RWPE2 (cell line): ENCODE measurements at regions not wholly inside any gene's neighbourhood (a gene's known extent, or its start where the extent isn't known, plus 50 kb on each side); places are given as distances from the start of the nearest gene placed in this dataset.

Experiments
- ATAC-seq: fragments of 200-7000 bp; cut with Tn5 transposase; 3 replicates; pipeline ENCODE4 v1.9.1; 2021; ENCODE audit warnings: low read depth
- DNase-seq: peaks from one replicate; pipeline ENCODE4 v3.0.0-alpha.2; 2020; ENCODE audit warnings: low spot score
- H3K27ac ChIP-seq: fragments of 450-650 bp; 2 replicates; pipeline ENCODE4 v1.5.1; 2017; ENCODE audit warnings: mild to moderate bottlenecking; ENCODE audit not compliant: poor library complexity, severe bottlenecking
- H3K27me3 ChIP-seq: fragments of 250-450 bp; sonication (Bioruptor Pico); 2 replicates; pipeline ENCODE4 v1.5.1; 2021; ENCODE audit warnings: mild to moderate bottlenecking, moderate library complexity; ENCODE audit not compliant: insufficient read depth, poor library complexity, severe bottlenecking
- H3K36me3 ChIP-seq: fragments of 250-450 bp; sonication (Bioruptor Pico); 2 replicates; pipeline ENCODE4 v1.5.1; 2020; ENCODE audit warnings: low read depth, mild to moderate bottlenecking, moderate library complexity
- H3K4me1 ChIP-seq: fragments of 250-450 bp; sonication (Bioruptor Pico); 2 replicates; pipeline ENCODE4 v1.5.1; 2021; ENCODE audit warnings: mild to moderate bottlenecking, moderate library complexity; ENCODE audit not compliant: insufficient read depth, poor library complexity, severe bottlenecking
- H3K4me3 ChIP-seq: fragments of 250-450 bp; sonication (Bioruptor Pico); 2 replicates; pipeline ENCODE4 v1.5.1; 2021; ENCODE audit warnings: mild to moderate bottlenecking, moderate library complexity; ENCODE audit not compliant: severe bottlenecking
- H3K9me3 ChIP-seq: fragments of 250-450 bp; sonication (Bioruptor Pico); 2 replicates; pipeline ENCODE4 v1.5.1; 2021; ENCODE audit warnings: mild to moderate bottlenecking, moderate library complexity; ENCODE audit not compliant: severe bottlenecking
- TF ChIP-seq, protein P1 (sequence below): fragments of 450-650 bp; IDR thresholded peaks from one replicate; pipeline ENCODE4 v1.5.1; 2017; ENCODE audit warnings: mild to moderate bottlenecking, moderate library complexity; ENCODE audit not compliant: poor library complexity, severe bottlenecking

DNA sequence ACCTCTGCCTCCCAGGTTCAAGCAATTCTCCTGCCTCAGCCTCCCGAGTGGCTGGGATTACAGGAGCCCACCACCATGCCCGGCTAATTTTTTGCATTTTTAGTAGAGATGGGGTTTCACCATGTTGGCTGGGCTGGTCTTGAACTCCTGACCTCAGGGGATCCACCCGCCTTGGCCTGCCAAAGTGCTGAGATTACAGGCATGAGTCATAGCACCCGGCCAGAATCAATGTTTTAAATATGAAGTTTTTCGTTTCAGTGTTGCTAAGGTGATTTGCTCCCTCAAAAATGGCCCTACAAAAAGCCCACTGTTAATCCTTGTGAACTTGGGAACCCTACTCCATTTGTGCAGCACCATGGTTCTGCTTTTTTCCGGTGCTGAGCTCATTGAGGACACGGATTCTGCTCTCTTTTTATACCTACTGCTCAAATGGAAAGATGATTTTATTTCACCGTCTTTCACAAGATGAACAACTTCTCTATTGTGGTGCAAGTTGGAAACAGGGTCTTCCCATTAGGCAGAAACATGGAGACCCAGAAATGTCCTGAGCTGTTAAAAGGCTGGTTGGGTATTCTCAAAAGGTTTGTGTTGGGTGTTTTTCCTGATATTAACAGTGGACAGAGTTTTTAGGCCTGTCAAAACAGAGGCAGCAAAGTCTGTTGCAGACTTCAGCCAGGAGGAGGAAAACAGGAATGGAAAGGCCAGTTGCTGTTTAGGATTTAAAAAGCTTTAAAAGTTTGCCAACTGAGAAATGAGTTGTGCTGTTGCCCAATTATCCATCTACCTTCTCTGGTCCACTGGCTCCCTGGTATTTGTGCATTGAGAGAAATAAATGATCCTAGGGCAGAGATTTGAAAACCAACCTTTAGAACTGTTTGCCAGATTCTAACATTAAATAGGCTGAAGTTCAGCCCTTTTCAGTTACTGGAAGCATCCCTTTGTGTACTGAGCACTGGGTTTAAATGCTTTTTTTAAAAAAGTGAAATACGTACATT, 85.8 kb downstream of the ATP23 start:
- H3K27me3 ChIP-seq: no peaks in the 10 kb centered on the region
- peaks cover 23% of the 10 kb centered on the region for H3K4me1 ChIP-seq
- no peak for ATAC-seq
- H3K36me3 ChIP-seq: no peaks in the 10 kb centered on the region
- H3K27ac ChIP-seq: no peak overlapping the region
- TF ChIP-seq, protein P1, sequence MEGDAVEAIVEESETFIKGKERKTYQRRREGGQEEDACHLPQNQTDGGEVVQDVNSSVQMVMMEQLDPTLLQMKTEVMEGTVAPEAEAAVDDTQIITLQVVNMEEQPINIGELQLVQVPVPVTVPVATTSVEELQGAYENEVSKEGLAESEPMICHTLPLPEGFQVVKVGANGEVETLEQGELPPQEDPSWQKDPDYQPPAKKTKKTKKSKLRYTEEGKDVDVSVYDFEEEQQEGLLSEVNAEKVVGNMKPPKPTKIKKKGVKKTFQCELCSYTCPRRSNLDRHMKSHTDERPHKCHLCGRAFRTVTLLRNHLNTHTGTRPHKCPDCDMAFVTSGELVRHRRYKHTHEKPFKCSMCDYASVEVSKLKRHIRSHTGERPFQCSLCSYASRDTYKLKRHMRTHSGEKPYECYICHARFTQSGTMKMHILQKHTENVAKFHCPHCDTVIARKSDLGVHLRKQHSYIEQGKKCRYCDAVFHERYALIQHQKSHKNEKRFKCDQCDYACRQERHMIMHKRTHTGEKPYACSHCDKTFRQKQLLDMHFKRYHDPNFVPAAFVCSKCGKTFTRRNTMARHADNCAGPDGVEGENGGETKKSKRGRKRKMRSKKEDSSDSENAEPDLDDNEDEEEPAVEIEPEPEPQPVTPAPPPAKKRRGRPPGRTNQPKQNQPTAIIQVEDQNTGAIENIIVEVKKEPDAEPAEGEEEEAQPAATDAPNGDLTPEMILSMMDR: no peak
- H3K9me3 ChIP-seq: no peaks in the 10 kb centered on the region
- H3K4me3 ChIP-seq: no peak overlapping the region
- DNase-seq: no peak

DNA sequence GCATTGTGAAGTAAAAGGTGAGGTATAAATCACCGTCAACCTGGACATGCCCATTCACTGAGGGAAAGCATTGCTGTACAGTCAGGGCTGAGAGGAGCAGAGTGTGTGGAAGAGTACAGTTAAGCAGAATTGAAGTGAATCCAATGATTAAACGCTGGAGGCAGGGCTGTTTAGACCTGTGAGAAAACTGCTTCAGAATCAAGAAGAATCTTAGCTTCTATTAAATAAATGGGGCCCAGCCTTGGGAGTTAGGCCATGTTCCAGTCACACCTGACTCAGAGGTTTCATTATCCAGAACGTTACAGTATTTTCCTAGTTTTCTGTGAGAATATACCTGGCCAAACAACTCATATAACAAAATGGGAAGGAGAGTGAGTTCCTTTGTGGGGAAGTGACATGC, 86.9 kb downstream of the ATP23 start:
- H3K36me3 ChIP-seq: no peaks in the 10 kb centered on the region
- DNase-seq (no peak), ATAC-seq (0 out of 3 replicates have a peak, but pooled peaks have one; percentile 22)

DNA sequence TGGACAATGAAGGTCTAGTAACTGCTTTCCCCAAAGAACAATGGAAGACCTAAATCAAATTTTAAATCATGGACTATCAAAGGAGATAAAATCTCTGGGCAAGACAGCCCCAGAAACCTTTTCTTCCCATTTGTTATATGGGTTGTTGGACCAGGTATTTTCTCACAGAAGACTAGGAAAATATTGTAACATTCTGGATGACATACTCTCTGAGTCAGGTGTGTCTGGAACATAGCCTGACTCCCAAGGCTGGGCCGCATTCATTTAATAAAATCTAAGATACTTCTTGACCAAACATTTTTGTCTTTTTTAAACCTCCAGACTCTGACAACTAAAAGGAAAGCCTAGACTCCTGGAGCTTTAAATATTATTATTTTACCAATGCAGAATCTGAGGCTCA, 87.9 kb downstream of the ATP23 start:
- no peaks in the 10 kb centered on the region for H3K9me3 ChIP-seq
- ATAC-seq (peak; percentile 51), DNase-seq (no peak)
- H3K4me3 ChIP-seq: no peak overlapping the region
- peak overlapping the region; percentile 51 for H3K27ac ChIP-seq
- TF ChIP-seq, protein P1: no peak
- peaks cover 23% of the 10 kb centered on the region for H3K4me1 ChIP-seq
- H3K27me3 ChIP-seq: no peaks in the 10 kb centered on the region
- H3K36me3 ChIP-seq: no peaks in the 10 kb centered on the region

More for the DNA sequence above, 86.9 kb downstream of the ATP23 start:
- no peak overlapping the region for H3K4me3 ChIP-seq
- peak overlapping the region; percentile 51 for H3K27ac ChIP-seq
- H3K4me1 ChIP-seq: peaks cover 23% of the 10 kb centered on the region
- no peaks in the 10 kb centered on the region for H3K27me3 ChIP-seq
- TF ChIP-seq, protein P1: no peak
- H3K9me3 ChIP-seq: no peaks in the 10 kb centered on the region

DNA sequence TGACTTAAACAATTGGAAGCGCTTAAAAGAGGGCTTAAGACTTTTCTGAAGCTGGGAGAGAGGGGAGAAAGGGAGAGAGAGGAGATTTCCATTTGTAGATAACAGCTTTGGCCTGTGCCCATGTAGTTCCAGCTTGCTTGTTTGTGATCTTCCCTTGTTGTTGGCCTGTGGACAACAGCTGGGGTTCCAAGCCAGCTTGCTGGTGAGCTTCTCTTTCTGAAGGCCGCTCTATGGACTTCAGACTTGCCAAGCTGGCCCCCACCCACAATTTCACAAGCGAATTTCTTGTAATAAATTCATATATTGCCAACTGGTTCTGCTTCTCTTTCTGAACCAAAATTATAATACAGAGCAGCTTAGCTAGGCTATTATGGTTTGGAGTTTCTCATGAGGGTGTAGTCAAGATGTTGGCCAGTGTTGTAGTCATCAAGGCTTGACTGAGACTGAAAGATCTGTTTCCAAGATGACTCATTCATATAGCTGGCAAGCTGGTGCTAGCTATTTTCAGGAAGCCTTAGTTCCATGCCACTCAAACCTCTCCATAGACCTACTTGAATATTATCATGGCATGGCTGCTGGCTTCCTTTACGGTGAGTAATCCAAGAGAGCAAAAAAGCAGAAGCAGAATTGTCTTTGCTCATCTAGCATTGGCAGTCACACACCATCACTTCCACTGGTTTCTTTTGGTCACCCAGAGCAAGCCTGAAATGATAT, 89.4 kb downstream of the ATP23 start:
- no peaks in the 10 kb centered on the region for H3K36me3 ChIP-seq
- H3K4me3 ChIP-seq: no peak overlapping the region
- H3K27ac ChIP-seq: peak overlapping the region; percentile 51
- H3K27me3 ChIP-seq: no peaks in the 10 kb centered on the region
- no peaks in the 10 kb centered on the region for H3K9me3 ChIP-seq
- DNase-seq: no peak
- H3K4me1 ChIP-seq: peaks cover 23% of the 10 kb centered on the region
- TF ChIP-seq, protein P1: no peak
- peak; percentile 95 for ATAC-seq
